Neuronal stem cell (in vitro differentiated cells): ENCODE measurements at regions not wholly inside any gene's neighbourhood (a gene's known extent, or its start where the extent isn't known, plus 50 kb on each side); places are given as distances from the start of the nearest gene placed in this dataset.

Experiments
- DNase-seq: peaks from one replicate; pipeline ENCODE4 v3.0.0-alpha.2; 2013; ENCODE audit warnings: low spot score
- H2AFZ ChIP-seq: one replicate; pipeline ENCODE4 v1.6.1; 2013; ENCODE audit warnings: mild to moderate bottlenecking, low read length, inconsistent platforms
- H2AK5ac ChIP-seq: 2 replicates; pipeline ENCODE4 v1.6.1; 2013; ENCODE audit warnings: low read depth, mild to moderate bottlenecking, inconsistent platforms, low read length, moderate library complexity, mixed read lengths
- H2BK120ac ChIP-seq: 2 replicates; pipeline ENCODE4 v1.6.1; 2013; ENCODE audit warnings: low read depth, mild to moderate bottlenecking, inconsistent platforms, low read length, moderate library complexity, mixed read lengths
- H2BK12ac ChIP-seq: one replicate; pipeline ENCODE4 v1.6.1; 2013; ENCODE audit warnings: low read length, inconsistent platforms
- H2BK15ac ChIP-seq: 2 replicates; pipeline ENCODE4 v1.6.1; 2013; ENCODE audit warnings: mild to moderate bottlenecking, low read length, inconsistent platforms, mixed read lengths
- H2BK5ac ChIP-seq: one replicate; pipeline ENCODE4 v1.6.1; 2013; ENCODE audit warnings: inconsistent platforms, mild to moderate bottlenecking, low read length, moderate library complexity
- H3K14ac ChIP-seq: one replicate; pipeline ENCODE4 v1.6.1; 2013; ENCODE audit warnings: low read length, inconsistent platforms
- H3K18ac ChIP-seq: 2 replicates; pipeline ENCODE4 v1.6.1; 2013; ENCODE audit warnings: low read length, inconsistent platforms
- H3K23ac ChIP-seq: 2 replicates; pipeline ENCODE4 v1.6.1; 2013; ENCODE audit warnings: low read depth, mild to moderate bottlenecking, mixed read lengths, low read length, inconsistent platforms; ENCODE audit not compliant: poor library complexity
- H3K27ac ChIP-seq: replicated peaks from 3 replicates; pipeline ENCODE4 v1.5.1; 2013; ENCODE audit warnings: low read length, inconsistent platforms
- H3K27me3 ChIP-seq, 3 experiments: 2 replicates each; pipeline ENCODE4 v1.6.1; 2013; ENCODE audit warnings: low read length in 3 of 3, mild to moderate bottlenecking in 2 of 3, inconsistent platforms in 1 of 3, low read depth in 1 of 3, mixed read lengths in 1 of 3, moderate library complexity in 1 of 3; ENCODE audit not compliant: control insufficient read depth in 3 of 3, insufficient read depth in 3 of 3
- H3K36me3 ChIP-seq, 2 donors: replicated peaks in 1 of 2; 2 replicates each; pipeline ENCODE4 v1.6.1; 2013; ENCODE audit warnings: low read length in 2 of 2; ENCODE audit not compliant: control insufficient read depth in 2 of 2, insufficient read depth in 2 of 2
- H3K4ac ChIP-seq: 2 replicates; pipeline ENCODE4 v1.6.1; 2013; ENCODE audit warnings: inconsistent platforms, mild to moderate bottlenecking, low read length, moderate library complexity
- H3K4me1 ChIP-seq, 2 donors: 1 replicate in 1 of 2; 2 replicates in 1 of 2; pipeline ENCODE4 v1.6.1; 2013; ENCODE audit warnings: low read length in 2 of 2, low read depth in 1 of 2; ENCODE audit not compliant: control insufficient read depth in 2 of 2, insufficient read depth in 1 of 2
- H3K4me2 ChIP-seq: one replicate; pipeline ENCODE4 v1.6.1; 2013; ENCODE audit warnings: mild to moderate bottlenecking, low read length, inconsistent platforms; ENCODE audit not compliant: insufficient read depth, poor library complexity, severe bottlenecking
- H3K4me3 ChIP-seq, 2 donors: 2 replicates each; pipeline ENCODE4 v1.5.1; 2013; ENCODE audit warnings: low read length in 2 of 2, mild to moderate bottlenecking in 2 of 2, inconsistent platforms in 1 of 2, moderate library complexity in 1 of 2
- H3K79me1 ChIP-seq: one replicate; pipeline ENCODE4 v1.6.1; 2013; ENCODE audit warnings: low read depth, mild to moderate bottlenecking, inconsistent platforms, low read length, moderate library complexity
- H3K9ac ChIP-seq: one replicate; pipeline ENCODE4 v1.6.1; 2013; ENCODE audit warnings: mild to moderate bottlenecking, low read depth, low read length, inconsistent platforms; ENCODE audit not compliant: poor library complexity
- H3K9me3 ChIP-seq, 2 donors: replicated peaks in 1 of 2; 2 replicates each; pipeline versions ENCODE3 to v1.6.1; 2013; ENCODE audit warnings: low read length in 2 of 2, mild to moderate bottlenecking in 2 of 2, inconsistent platforms in 1 of 2, low read depth in 1 of 2, mixed read lengths in 1 of 2, moderate library complexity in 1 of 2; ENCODE audit not compliant: control insufficient read depth in 2 of 2, insufficient read depth in 1 of 2
- H4K8ac ChIP-seq: one replicate; pipeline ENCODE4 v1.6.1; 2013; ENCODE audit warnings: low read depth, mild to moderate bottlenecking, inconsistent platforms, low read length, moderate library complexity
- H4K91ac ChIP-seq: one replicate; pipeline ENCODE4 v1.6.1; 2013; ENCODE audit warnings: low read length, low read depth, mild to moderate bottlenecking, inconsistent platforms; ENCODE audit not compliant: poor library complexity
- WGBS, 2 donors: extraction: QIAGEN DNeasy Blood & Tissue Kit; methylation state at CpG; one replicate each; pipeline ENCODE4 v1.1.7; 2013; ENCODE audit warnings: missing lambda C conversion rate in 2 of 2, mixed read lengths in 1 of 2; ENCODE audit not compliant: insufficient read length in 2 of 2, insufficient replicate concordance in 1 of 2; ENCODE audit errors: extremely low coverage in 2 of 2; 5-methylcytosine and 5-hydroxymethylcytosine counted together

- Histone ChIP-seq H3K4ac (no peak overlapping the region), H3K27ac (no peak overlapping the region), H3K9me3 (no peaks in the 10 kb centered on the region), H3K36me3 (no peaks in the 10 kb centered on the region), H2BK12ac (no peak overlapping the region), H2BK5ac (no peak overlapping the region), H3K4me2 (no peak overlapping the region), H3K27me3 (no peaks in the 10 kb centered on the region), H3K79me1 (no peaks in the 10 kb centered on the region), H2BK120ac (no peak overlapping the region), H2AK5ac (no peak overlapping the region), H2BK15ac (no peak overlapping the region), H3K18ac (no peak overlapping the region), H2AFZ (no peak overlapping the region), H4K91ac (no peak overlapping the region), H3K23ac (no peak overlapping the region), H3K9ac (no peak overlapping the region), H3K4me3 (no peak overlapping the region), H3K4me1 (no peaks in the 10 kb centered on the region), H4K8ac (no peak overlapping the region), H3K14ac (no peak overlapping the region)
- no CpG with 5 or more reads among the region's 1 CpG for WGBS, 2 donors
- no peak for DNase-seq
Measured at GRCh38 chr3:8164145-8164544, 337.5 kb upstream of the LMCD1 start.

DNA sequence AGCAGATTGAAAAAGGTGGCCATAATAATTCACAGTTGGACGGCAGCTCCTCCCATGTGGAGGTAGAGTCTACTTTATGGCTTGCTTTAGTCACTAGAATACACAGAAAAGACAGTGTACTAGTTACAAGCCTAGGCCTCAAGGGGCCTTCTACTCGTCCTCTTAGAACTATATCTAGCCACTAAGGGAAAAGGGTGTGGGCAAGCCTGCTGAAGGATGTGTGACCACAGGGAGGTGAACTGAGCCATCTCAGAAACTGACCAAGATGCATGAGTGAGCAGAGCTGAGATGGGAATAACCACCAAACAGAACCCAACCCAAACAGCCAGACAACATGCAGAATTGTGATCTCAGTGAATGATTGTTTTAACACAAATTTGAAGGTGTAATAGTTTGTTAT is 335.6 kb upstream of the LMCD1 start:
- WGBS, 2 donors = no CpG with 5 or more reads among the region's 2 CpGs
- H3K4me3 ChIP-seq = no peak overlapping the region
- no peak overlapping the region for H3K23ac ChIP-seq
- no peak overlapping the region for H2BK5ac ChIP-seq
- H3K18ac ChIP-seq = no peak overlapping the region
- H2AK5ac ChIP-seq = no peak overlapping the region
- H4K91ac ChIP-seq = no peak overlapping the region
- no peaks in the 10 kb centered on the region for H3K27me3 ChIP-seq
- H2BK15ac ChIP-seq = no peak overlapping the region
- no peaks in the 10 kb centered on the region for H3K36me3 ChIP-seq
- H3K4ac ChIP-seq = no peak overlapping the region
- no peaks in the 10 kb centered on the region for H3K79me1 ChIP-seq
- no peak overlapping the region for H3K4me2 ChIP-seq
- H3K27ac ChIP-seq = no peak overlapping the region
- H2AFZ ChIP-seq = no peak overlapping the region
- H3K9me3 ChIP-seq = no peaks in the 10 kb centered on the region
- H4K8ac ChIP-seq = no peak overlapping the region
- H2BK12ac ChIP-seq = no peak overlapping the region
- H3K9ac ChIP-seq = no peak overlapping the region
- no peak overlapping the region for H3K14ac ChIP-seq
- H3K4me1 ChIP-seq = no peaks in the 10 kb centered on the region
- no peak for DNase-seq
- H2BK120ac ChIP-seq = no peak overlapping the region

DNA sequence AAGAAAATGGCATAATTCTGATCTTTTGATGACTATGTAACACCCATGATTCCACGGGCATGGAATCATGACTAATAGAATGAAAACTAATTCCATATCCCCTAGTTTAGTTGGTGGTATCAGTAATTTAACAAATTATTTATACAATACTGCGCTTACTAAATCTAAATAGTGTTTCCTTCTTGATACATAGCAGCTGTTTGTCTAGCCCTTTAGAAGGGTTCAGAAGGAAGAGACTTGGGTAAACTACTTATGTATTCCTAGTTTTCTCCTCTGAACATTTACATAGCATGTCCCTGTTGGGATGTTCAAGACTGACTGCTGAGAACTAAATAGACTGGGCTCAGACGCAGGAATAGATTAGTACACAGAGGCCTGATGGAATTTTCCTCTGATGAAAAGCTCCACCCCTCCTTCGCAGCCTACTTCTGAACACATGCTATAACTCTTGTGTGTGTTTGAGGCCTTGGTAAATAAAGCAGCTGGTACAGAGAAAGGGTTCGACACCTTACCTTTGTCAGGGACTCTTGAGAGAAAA is 330.6 kb upstream of the LMCD1 start:
- H3K4me2 ChIP-seq = no peak overlapping the region
- WGBS, 2 donors = no CpG with 5 or more reads among the region's 5 CpGs
- no peaks in the 10 kb centered on the region for H3K79me1 ChIP-seq
- no peak overlapping the region for H3K23ac ChIP-seq
- no peak overlapping the region for H2AK5ac ChIP-seq
- H3K27me3 ChIP-seq = no peaks in the 10 kb centered on the region
- no peak overlapping the region for H3K18ac ChIP-seq
- H3K27ac ChIP-seq = no peak overlapping the region
- H3K9me3 ChIP-seq = no peaks in the 10 kb centered on the region
- no peak overlapping the region for H3K4ac ChIP-seq
- no peak for DNase-seq
- H4K8ac ChIP-seq = no peak overlapping the region
- H3K14ac ChIP-seq = no peak overlapping the region
- peaks cover 0 to 2% of the 10 kb centered on the region in 2 donors for H3K4me1 ChIP-seq
- no peak overlapping the region for H2BK120ac ChIP-seq
- no peak overlapping the region for H2BK15ac ChIP-seq
- no peak overlapping the region for H2BK5ac ChIP-seq
- no peak overlapping the region for H4K91ac ChIP-seq
- no peak overlapping the region for H2BK12ac ChIP-seq
- H3K4me3 ChIP-seq = no peak overlapping the region
- H3K36me3 ChIP-seq = no peaks in the 10 kb centered on the region
- no peak overlapping the region for H2AFZ ChIP-seq
- H3K9ac ChIP-seq = no peak overlapping the region

DNA sequence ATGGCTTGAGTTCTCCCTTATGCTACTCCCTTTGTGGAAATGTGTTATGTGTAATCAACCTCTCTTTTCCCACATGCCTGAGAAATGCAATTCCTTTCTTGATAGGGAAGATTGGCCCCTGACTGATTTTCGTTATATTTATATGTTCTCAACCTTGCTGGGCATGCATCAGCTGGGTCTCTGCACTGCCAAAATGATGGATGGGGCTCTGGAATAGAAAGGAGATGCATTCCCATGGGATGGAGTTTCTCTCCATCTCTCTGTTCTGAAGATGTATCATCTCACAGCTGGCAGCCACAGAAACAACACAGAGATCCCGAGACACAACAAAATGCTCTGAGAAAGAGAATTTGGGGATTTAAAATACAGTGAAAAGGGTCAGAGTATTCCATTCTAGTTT is 327.7 kb upstream of the LMCD1 start:
- H3K36me3 ChIP-seq = no peaks in the 10 kb centered on the region
- no peak overlapping the region for H3K27ac ChIP-seq
- no peaks in the 10 kb centered on the region for H3K27me3 ChIP-seq
- no peak overlapping the region for H3K4me3 ChIP-seq
- no peaks in the 10 kb centered on the region for H3K9me3 ChIP-seq
- H2AFZ ChIP-seq = no peak overlapping the region
- peaks cover 0 to 2% of the 10 kb centered on the region in 2 donors for H3K4me1 ChIP-seq
- no peak overlapping the region for H2BK120ac ChIP-seq
- no peak overlapping the region for H2AK5ac ChIP-seq
- no CpG with 5 or more reads among the region's 2 CpGs for WGBS, 2 donors
- H4K91ac ChIP-seq = no peak overlapping the region
- DNase-seq = no peak
- no peak overlapping the region for H2BK15ac ChIP-seq
- H2BK12ac ChIP-seq = no peak overlapping the region
- no peak overlapping the region for H2BK5ac ChIP-seq
- H3K23ac ChIP-seq = no peak overlapping the region
- no peaks in the 10 kb centered on the region for H3K79me1 ChIP-seq
- no peak overlapping the region for H3K4ac ChIP-seq
- H3K14ac ChIP-seq = no peak overlapping the region
- H3K9ac ChIP-seq = no peak overlapping the region
- H3K4me2 ChIP-seq = no peak overlapping the region
- no peak overlapping the region for H4K8ac ChIP-seq
- H3K18ac ChIP-seq = no peak overlapping the region
